HL-60 (cell line): ENCODE measurements at regions not wholly inside any gene's neighbourhood (a gene's known extent, or its start where the extent isn't known, plus 50 kb on each side); places are given as distances from the start of the nearest gene placed in this dataset.

Experiments used
- CTCF ChIP-seq: IDR thresholded peaks from one replicate; pipeline ENCODE4 v1.5.1; 2011; ENCODE audit warnings: low read length, control low read depth, inconsistent platforms; ENCODE audit not compliant: insufficient read depth
- GABPA ChIP-seq: IDR thresholded peaks from 2 replicates; pipeline ENCODE4 v1.6.1; 2012; ENCODE audit warnings: low read depth
- POLR2AphosphoS5 ChIP-seq: IDR thresholded peaks from 2 replicates; pipeline ENCODE4 v1.6.1; 2012; ENCODE audit warnings: low read depth
- REST ChIP-seq: IDR thresholded peaks from 2 replicates; pipeline ENCODE4 v1.6.1; 2012; ENCODE audit warnings: low read depth; ENCODE audit not compliant: insufficient replicate concordance
- SPI1 ChIP-seq: IDR thresholded peaks from 2 replicates; pipeline ENCODE4 v1.6.1; 2012; ENCODE audit warnings: low read depth, mild to moderate bottlenecking, borderline replicate concordance

GRCh38 chr3:31029706-31030105 is 135.2 kb upstream of the GADL1 start:
- TF ChIP-seq REST, result no peak
- TF ChIP-seq CTCF, result no peak
- TF ChIP-seq POLR2AphosphoS5, result no peak
- no peak for TF ChIP-seq GABPA
- TF ChIP-seq SPI1, result no peak
